Gastroesophageal sphincter (tissue), 3 donors: ENCODE measurements at regions not wholly inside any gene's neighbourhood (a gene's known extent, or its start where the extent isn't known, plus 50 kb on each side); places are given as distances from the start of the nearest gene placed in this dataset.

Source experiments
- CTCF ChIP-seq, 4 experiments: fragments of 200-600 bp in 2 of 4; fragments of 450-650 bp in 2 of 4; sonication (generic) in 1 of 4; IDR thresholded peaks; one replicate each; pipeline ENCODE4 v1.5.1; 2017 to 2019; ENCODE audit warnings: antibody characterized with exemption in 4 of 4, mild to moderate bottlenecking in 2 of 4, moderate library complexity in 2 of 4
- EP300 ChIP-seq: sonication (generic); formaldehyde crosslinking; IDR thresholded peaks from one replicate; pipeline ENCODE4 v1.6.1; 2017; ENCODE audit warnings: antibody characterized with exemption, mild to moderate bottlenecking
- POLR2A ChIP-seq, 2 donors: fragments of 450-650 bp; IDR thresholded peaks; one replicate each; pipeline ENCODE4 v1.6.1; 2017; ENCODE audit warnings: antibody characterized with exemption in 2 of 2, mild to moderate bottlenecking in 2 of 2, moderate library complexity in 1 of 2
- POLR2AphosphoS5 ChIP-seq: sonication (generic); formaldehyde crosslinking; IDR thresholded peaks from one replicate; pipeline ENCODE4 v1.6.1; 2017; ENCODE audit warnings: antibody characterized with exemption

DNA sequence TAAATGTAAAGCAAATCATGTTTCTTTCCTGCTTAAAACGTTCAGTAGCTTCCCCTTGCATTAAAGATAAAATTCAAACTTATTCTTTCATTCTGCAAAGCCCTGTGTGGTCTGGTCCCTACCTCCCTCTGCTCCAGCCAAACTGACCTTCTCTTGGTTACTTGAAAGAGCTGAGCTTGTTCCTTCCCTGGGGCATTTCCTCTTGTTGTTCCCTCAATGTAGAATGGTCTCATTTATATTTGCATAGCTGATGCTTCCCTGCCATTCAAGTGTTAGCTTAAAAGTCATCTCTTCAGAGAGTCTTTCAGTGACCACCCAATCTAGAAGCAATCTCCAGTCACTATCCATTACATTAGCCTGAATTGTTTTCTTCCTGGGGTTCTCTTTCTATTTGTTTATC is 1618.5 kb upstream of the TENM4 start:
- TF ChIP-seq CTCF (IDR thresholded peaks at IDR 0.05) (no peak), POLR2A (IDR thresholded peaks at IDR 0.05) (no peak), POLR2AphosphoS5 (no peak), EP300 (no peak)
